Tibial nerve (tissue), 4 donors: ENCODE measurements at regions not wholly inside any gene's neighbourhood (a gene's known extent, or its start where the extent isn't known, plus 50 kb on each side); places are given as distances from the start of the nearest gene placed in this dataset.
A peak's percentile ranks its signal among the peaks of the same experiment; 100 is the strongest.

Source experiments
- DNase-seq, 2 donors: peaks; one replicate each; pipeline ENCODE4 v3.0.0-alpha.2; 2019; ENCODE audit warnings: low spot score in 2 of 2
- H3K27ac ChIP-seq, 4 donors: fragments of 200-600 bp; sonication (generic) in 3 of 4; one replicate each; pipeline ENCODE4 v1.5.1; 2017 to 2019; ENCODE audit warnings: mild to moderate bottlenecking in 1 of 4
- H3K27me3 ChIP-seq, 2 donors: fragments of 200-600 bp; sonication (generic) in 1 of 2; one replicate each; pipeline versions ENCODE4 v1.5.1 to v1.6.0; 2017 to 2019
- H3K36me3 ChIP-seq, 3 donors: fragments of 200-600 bp; sonication (generic); one replicate each; pipeline ENCODE4 v1.5.1; 2018 to 2019
- H3K4me1 ChIP-seq, 4 donors: fragments of 200-600 bp; sonication (generic) in 3 of 4; one replicate each; pipeline ENCODE4 v1.5.1; 2017 to 2019
- H3K4me3 ChIP-seq, 4 donors: fragments of 200-600 bp; sonication (generic) in 3 of 4; one replicate each; pipeline ENCODE4 v1.5.1; 2017 to 2019; ENCODE audit warnings: mild to moderate bottlenecking in 1 of 4, moderate library complexity in 1 of 4
- H3K9me3 ChIP-seq, 4 donors: fragments of 200-600 bp; sonication (generic) in 3 of 4; one replicate each; pipeline ENCODE4 v1.5.1; 2017 to 2019
- CTCF ChIP-seq, 5 experiments: fragments of 200-600 bp in 3 of 5; fragments of 450-650 bp in 2 of 5; sonication (generic) in 3 of 5; IDR thresholded peaks; one replicate each; pipeline ENCODE4 v1.5.1; 2016 to 2019; ENCODE audit warnings: antibody characterized with exemption in 5 of 5, mild to moderate bottlenecking in 3 of 5, moderate library complexity in 2 of 5
- EP300 ChIP-seq, 2 donors: sonication (generic); formaldehyde crosslinking; IDR thresholded peaks; one replicate each; pipeline ENCODE4 v1.6.1; 2017; ENCODE audit warnings: antibody characterized with exemption in 2 of 2, mild to moderate bottlenecking in 1 of 2
- POLR2A ChIP-seq, 2 donors: fragments of 450-650 bp; IDR thresholded peaks; one replicate each; pipeline ENCODE4 v1.6.1; 2017; ENCODE audit warnings: antibody characterized with exemption in 2 of 2, mild to moderate bottlenecking in 2 of 2, moderate library complexity in 2 of 2
- WGBS, 2 donors: methylation state at CpG; one replicate each; pipeline ENCODE4 v1.1.5; 2018; 5-methylcytosine and 5-hydroxymethylcytosine counted together

GRCh38 chr9:2557693-2558092 is 63.9 kb upstream of the VLDLR start:
- TF ChIP-seq CTCF (IDR thresholded peaks at IDR 0.05) (no peak), POLR2A (IDR thresholded peaks at IDR 0.05) (no peak), EP300 (IDR thresholded peaks at IDR 0.05) (no peak)

GRCh38 chr9:2559192-2560152 is 62.1 kb upstream of the VLDLR start:
- Histone ChIP-seq H3K4me1 (peaks cover 0 to 4% (median 0%) of the 10 kb centered on the region in 4 donors), H3K9me3 (peaks cover 0 to 27% (median 2%) of the 10 kb centered on the region in 4 donors), H3K27ac (peak overlapping the region in 3 of 4 donors; percentile 12 to 64 (median 55)), H3K4me3 (no peak overlapping the region), H3K27me3 (no peaks in the 10 kb centered on the region), H3K36me3 (no peaks in the 10 kb centered on the region)
- 21 to 27% methylated on average over 5 of the region's 5 CpGs for WGBS, 2 donors
- peak; percentile 19 to 35 for DNase-seq
- TF ChIP-seq EP300 (IDR thresholded peaks at IDR 0.05), result peak in 1 of 2 donors; percentile 32
- TF ChIP-seq CTCF (IDR thresholded peaks at IDR 0.05), result no peak

More at GRCh38 chr9:2557693-2558092, 63.9 kb upstream of the VLDLR start:
- no peak for DNase-seq
- no peak overlapping the region for H3K4me3 ChIP-seq
- H3K36me3 ChIP-seq, result no peaks in the 10 kb centered on the region
- no peak overlapping the region for H3K27ac ChIP-seq
- no peaks in the 10 kb centered on the region for H3K27me3 ChIP-seq
- 96 to 100% methylated on average over 1 of the region's 1 CpG for WGBS, 2 donors
- H3K9me3 ChIP-seq, result peaks cover 0 to 27% (median 2%) of the 10 kb centered on the region in 4 donors
- H3K4me1 ChIP-seq, result peaks cover 0 to 4% (median 0%) of the 10 kb centered on the region in 4 donors

GRCh38 chr9:2560180-2560579 is 61.4 kb upstream of the VLDLR start:
- H3K4me1 ChIP-seq, result peaks cover 0 to 4% (median 0%) of the 10 kb centered on the region in 4 donors
- H3K27ac ChIP-seq, result peak overlapping the region in 3 of 4 donors; percentile 12 to 64 (median 36)
- no peaks in the 10 kb centered on the region for H3K27me3 ChIP-seq
- no peaks in the 10 kb centered on the region for H3K36me3 ChIP-seq
- DNase-seq, result no peak
- peaks cover 0 to 27% (median 2%) of the 10 kb centered on the region in 4 donors for H3K9me3 ChIP-seq
- no peak overlapping the region for H3K4me3 ChIP-seq
- TF ChIP-seq POLR2A (IDR thresholded peaks at IDR 0.05) (no peak), CTCF (IDR thresholded peaks at IDR 0.05) (no peak)

- no peak overlapping the region for H3K4me3 ChIP-seq
- H3K27ac ChIP-seq, result no peak overlapping the region
- no peaks in the 10 kb centered on the region for H3K36me3 ChIP-seq
- 89 to 94% methylated on average over 6 of the region's 6 CpGs for WGBS, 2 donors
- TF ChIP-seq EP300 (IDR thresholded peaks at IDR 0.05), result no peak
- TF ChIP-seq CTCF (IDR thresholded peaks at IDR 0.05), result no peak
- TF ChIP-seq POLR2A (IDR thresholded peaks at IDR 0.05), result no peak
- peaks cover 0 to 9% (median 2%) of the 10 kb centered on the region in 4 donors for H3K9me3 ChIP-seq
- H3K4me1 ChIP-seq, result peaks cover 0 to 4% (median 0%) of the 10 kb centered on the region in 4 donors
- no peaks in the 10 kb centered on the region for H3K27me3 ChIP-seq
- no peak for DNase-seq
These were observed 55.8 kb upstream of the VLDLR start for GRCh38 chr9:2565676-2566340.

- Histone ChIP-seq H3K27ac (no peak overlapping the region), H3K4me1 (peaks cover 0 to 9% (median 0%) of the 10 kb centered on the region in 4 donors)
These were observed 53.7 kb upstream of the VLDLR start for GRCh38 chr9:2567922-2568321.

More at GRCh38 chr9:2567922-2568321, 53.7 kb upstream of the VLDLR start:
- H3K4me3 ChIP-seq, result no peak overlapping the region
- no peak for TF ChIP-seq CTCF (IDR thresholded peaks at IDR 0.05)
- TF ChIP-seq EP300 (IDR thresholded peaks at IDR 0.05), result no peak
- no peak for TF ChIP-seq POLR2A (IDR thresholded peaks at IDR 0.05)
- H3K36me3 ChIP-seq, result no peaks in the 10 kb centered on the region
- H3K27me3 ChIP-seq, result no peaks in the 10 kb centered on the region
- H3K9me3 ChIP-seq, result no peaks in the 10 kb centered on the region
- DNase-seq, result no peak
